Neural cell (in vitro differentiated cells): ENCODE measurements at regions not wholly inside any gene's neighbourhood (a gene's known extent, or its start where the extent isn't known, plus 50 kb on each side); places are given as distances from the start of the nearest gene placed in this dataset.

Experiments
- POLR2AphosphoS5 ChIP-seq: IDR thresholded peaks from 2 replicates; pipeline ENCODE4 v1.6.1; 2012
- TF ChIP-seq, protein P1 (sequence below): fragments of 450-650 bp; IDR thresholded peaks from 2 replicates; pipeline ENCODE4 v1.5.1; 2014; ENCODE audit warnings: antibody characterized with exemption, mild to moderate bottlenecking, moderate library complexity; ENCODE audit not compliant: poor library complexity, severe bottlenecking

DNA sequence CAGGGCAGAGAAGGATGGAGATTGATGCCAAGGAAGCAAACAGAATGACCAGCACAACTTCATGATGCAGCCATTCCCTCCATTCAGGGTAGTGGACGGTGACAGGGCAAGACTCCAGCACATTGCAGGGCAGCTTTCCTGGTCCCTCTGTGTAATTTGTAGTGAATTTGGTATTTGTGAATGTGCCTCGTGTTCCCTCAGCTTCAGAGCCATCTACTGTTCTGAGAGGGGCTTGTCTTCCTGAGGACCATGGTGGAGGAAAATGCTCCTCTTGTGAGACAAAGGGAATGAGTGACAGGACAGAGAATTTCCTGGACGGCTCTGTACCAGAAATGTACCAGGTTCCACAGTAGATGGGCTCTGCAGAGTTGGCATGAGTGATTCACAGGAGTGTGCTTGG, 132.1 kb downstream of the ADRA2A start:
- TF ChIP-seq, protein P1, sequence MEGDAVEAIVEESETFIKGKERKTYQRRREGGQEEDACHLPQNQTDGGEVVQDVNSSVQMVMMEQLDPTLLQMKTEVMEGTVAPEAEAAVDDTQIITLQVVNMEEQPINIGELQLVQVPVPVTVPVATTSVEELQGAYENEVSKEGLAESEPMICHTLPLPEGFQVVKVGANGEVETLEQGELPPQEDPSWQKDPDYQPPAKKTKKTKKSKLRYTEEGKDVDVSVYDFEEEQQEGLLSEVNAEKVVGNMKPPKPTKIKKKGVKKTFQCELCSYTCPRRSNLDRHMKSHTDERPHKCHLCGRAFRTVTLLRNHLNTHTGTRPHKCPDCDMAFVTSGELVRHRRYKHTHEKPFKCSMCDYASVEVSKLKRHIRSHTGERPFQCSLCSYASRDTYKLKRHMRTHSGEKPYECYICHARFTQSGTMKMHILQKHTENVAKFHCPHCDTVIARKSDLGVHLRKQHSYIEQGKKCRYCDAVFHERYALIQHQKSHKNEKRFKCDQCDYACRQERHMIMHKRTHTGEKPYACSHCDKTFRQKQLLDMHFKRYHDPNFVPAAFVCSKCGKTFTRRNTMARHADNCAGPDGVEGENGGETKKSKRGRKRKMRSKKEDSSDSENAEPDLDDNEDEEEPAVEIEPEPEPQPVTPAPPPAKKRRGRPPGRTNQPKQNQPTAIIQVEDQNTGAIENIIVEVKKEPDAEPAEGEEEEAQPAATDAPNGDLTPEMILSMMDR: no peak
- no peak for TF ChIP-seq POLR2AphosphoS5
